ENCODE measurements at regions not wholly inside any gene's neighbourhood (a gene's known extent, or its start where the extent isn't known, plus 50 kb on each side); places are given as distances from the start of the nearest gene placed in this dataset.
A peak's percentile ranks its signal among the peaks of the same experiment; 100 is the strongest.

GRCh38 chr1:193614817-193615216, 428.4 kb upstream of the B3GALT2 start:
- peaks cover 0 to 3% (median 0%) of the 10 kb centered on the region in 9 donors for H3K9me3 Mint-ChIP-seq
- no peak overlapping the region for H3K27ac Mint-ChIP-seq
- no peak for ATAC-seq
- no peaks in the 10 kb centered on the region for H3K4me1 Mint-ChIP-seq
- no peak overlapping the region for H3K4me3 Mint-ChIP-seq
- POLR2A ChIA-PET: no interaction called here
- DNase-seq: no peak
- no peaks in the 10 kb centered on the region for H3K36me3 Mint-ChIP-seq
- H3K27me3 Mint-ChIP-seq: no peaks in the 10 kb centered on the region

- peaks cover 0 to 3% (median 0%) of the 10 kb centered on the region in 9 donors for H3K9me3 Mint-ChIP-seq
- no peak for ATAC-seq
- H3K36me3 Mint-ChIP-seq: peaks cover 0 to under 1% (median 0%) of the 10 kb centered on the region in 3 donors
- no peak overlapping the region for H3K27ac Mint-ChIP-seq
- peaks cover 0 to 3% (median 2%) of the 10 kb centered on the region in 4 donors for H3K4me1 Mint-ChIP-seq
- POLR2A ChIA-PET: no interaction called here
- no peaks in the 10 kb centered on the region for H3K27me3 Mint-ChIP-seq
- DNase-seq: no peak
- no peak overlapping the region for H3K4me3 Mint-ChIP-seq
These were observed 427.9 kb upstream of the B3GALT2 start for GRCh38 chr1:193614275-193614674.

DNA sequence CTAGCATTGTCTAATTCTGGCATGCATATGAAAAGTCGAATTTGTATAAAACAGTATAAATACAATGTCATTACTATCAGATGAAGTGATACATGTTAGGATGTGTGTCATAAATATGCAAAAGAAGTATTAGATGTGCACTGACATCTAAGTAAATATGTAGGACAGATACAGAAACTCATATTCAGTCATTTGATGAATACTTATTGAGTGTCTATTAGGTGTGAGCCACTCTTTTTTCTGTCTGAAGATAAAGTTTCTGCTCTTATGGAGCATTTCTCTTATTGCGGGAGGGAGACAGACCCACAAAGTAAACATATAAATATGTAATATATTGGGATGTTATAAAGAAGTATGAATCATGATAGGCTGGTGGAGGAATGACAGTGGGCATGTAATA, 426.6 kb upstream of the B3GALT2 start:
- Mint-ChIP-seq H3K27me3 (no peaks in the 10 kb centered on the region), H3K9me3 (peaks cover 0 to 14% (median 5%) of the 10 kb centered on the region in 9 donors), H3K36me3 (peaks cover 0 to 10% (median 8%) of the 10 kb centered on the region in 3 donors), H3K4me3 (no peak overlapping the region), H3K4me1 (peaks cover 0 to 5% (median 3%) of the 10 kb centered on the region in 4 donors), H3K27ac (peak overlapping the region in 1 of 10 donors; percentile 14)
- DNase-seq (no peak), ATAC-seq (no peak)
- POLR2A ChIA-PET: no interaction called here

DNA sequence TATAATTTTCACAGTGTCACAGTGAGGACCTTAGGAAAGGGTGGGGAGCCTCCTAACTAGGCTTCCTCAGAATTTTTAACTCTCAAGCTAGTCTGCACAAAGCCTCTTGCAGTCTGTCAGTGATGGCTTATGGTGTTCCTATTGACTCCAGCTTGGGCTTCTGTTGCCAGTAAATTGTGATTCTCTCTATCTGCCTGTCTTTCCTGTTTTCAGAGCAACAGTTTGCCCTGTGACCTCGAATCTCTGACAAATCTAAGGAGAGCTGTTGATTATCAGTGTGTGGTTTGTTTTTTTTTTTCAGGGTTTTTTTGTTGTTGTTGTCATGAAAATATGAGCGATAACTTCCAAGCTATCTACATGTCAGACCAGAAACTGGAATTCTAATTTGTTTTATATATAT, 423.2 kb upstream of the B3GALT2 start:
- H3K4me1 Mint-ChIP-seq: peaks cover 0 to 5% (median 4%) of the 10 kb centered on the region in 4 donors
- peaks cover 0 to 14% (median 4%) of the 10 kb centered on the region in 9 donors for H3K9me3 Mint-ChIP-seq
- no peak overlapping the region for H3K4me3 Mint-ChIP-seq
- POLR2A ChIA-PET: interaction anchor here (0.9 kb wide), 1 partner anchor 20 kb away, joined by 5 read pairs; no protein-coding TSS in a partner anchor
- ATAC-seq (no peak), DNase-seq (no peak)
- H3K27me3 Mint-ChIP-seq: no peaks in the 10 kb centered on the region
- H3K27ac Mint-ChIP-seq: peak overlapping the region in 6 of 10 donors; percentile 7 to 84 (median 64)
- H3K36me3 Mint-ChIP-seq: peaks cover 0 to 10% (median 8%) of the 10 kb centered on the region in 3 donors

DNA sequence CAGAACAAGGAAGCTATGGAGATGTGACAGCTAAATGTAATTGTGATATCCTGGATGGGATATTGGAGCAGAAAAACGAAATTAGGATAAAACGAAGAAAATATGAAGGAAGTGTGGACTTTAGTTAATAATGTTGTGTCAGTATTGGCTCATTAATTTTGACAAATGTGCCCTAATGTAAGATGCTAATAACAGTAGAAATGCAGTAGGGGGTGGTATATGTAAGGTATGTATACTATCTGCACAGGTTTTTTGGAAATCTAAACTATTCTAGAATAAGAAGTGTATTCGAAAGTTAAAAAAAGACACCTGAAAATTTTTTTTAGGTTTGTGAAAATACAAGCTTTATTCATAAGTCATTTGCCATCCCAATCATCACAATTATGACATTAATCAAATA, 421.4 kb upstream of the B3GALT2 start:
- H3K4me1 Mint-ChIP-seq: peaks cover 0 to 8% (median 5%) of the 10 kb centered on the region in 4 donors
- ATAC-seq (no peak), DNase-seq (no peak)
- H3K9me3 Mint-ChIP-seq: peaks cover 0 to 14% (median 6%) of the 10 kb centered on the region in 9 donors
- POLR2A ChIA-PET: interaction anchor here (1.2 kb wide), 1 partner anchor 129 kb away, joined by 3 read pairs; no protein-coding TSS in a partner anchor
- peaks cover 0 to 10% (median 8%) of the 10 kb centered on the region in 3 donors for H3K36me3 Mint-ChIP-seq
- no peak overlapping the region for H3K27ac Mint-ChIP-seq
- H3K4me3 Mint-ChIP-seq: no peak overlapping the region
- H3K27me3 Mint-ChIP-seq: no peaks in the 10 kb centered on the region

- H3K4me3 Mint-ChIP-seq: no peak overlapping the region
- no peak for ATAC-seq
These were observed 419.6 kb upstream of the B3GALT2 start for GRCh38 chr1:193606035-193606434.

GRCh38 chr1:193602705-193603104, 416.3 kb upstream of the B3GALT2 start:
- H3K4me3 Mint-ChIP-seq: no peak overlapping the region
- POLR2A ChIA-PET: interaction anchor here (1.3 kb wide), 1 partner anchor 11 kb away, joined by 3 read pairs; no protein-coding TSS in a partner anchor
- no peak overlapping the region for H3K27ac Mint-ChIP-seq
- DNase-seq: no peak
- no peaks in the 10 kb centered on the region for H3K27me3 Mint-ChIP-seq
- H3K36me3 Mint-ChIP-seq: no peaks in the 10 kb centered on the region
- H3K4me1 Mint-ChIP-seq: peaks cover 0 to 6% (median 0%) of the 10 kb centered on the region in 4 donors
- peaks cover 0 to 3% (median 0%) of the 10 kb centered on the region in 9 donors for H3K9me3 Mint-ChIP-seq
- ATAC-seq: no peak

More at GRCh38 chr1:193606035-193606434, 419.6 kb upstream of the B3GALT2 start:
- DNase-seq: no peak
- Mint-ChIP-seq H3K4me1 (peaks cover 0 to 8% (median 5%) of the 10 kb centered on the region in 4 donors), H3K27me3 (no peaks in the 10 kb centered on the region), H3K36me3 (peaks cover 0 to 10% (median 8%) of the 10 kb centered on the region in 3 donors), H3K27ac (peak overlapping the region in 1 of 10 donors; percentile 31), H3K9me3 (peaks cover 0 to 14% (median 6%) of the 10 kb centered on the region in 9 donors)
- POLR2A ChIA-PET: no interaction called here

GRCh38 chr1:193593147-193593885, 406.9 kb upstream of the B3GALT2 start:
- peak overlapping the region in 1 of 10 donors; percentile 34 for H3K4me3 Mint-ChIP-seq
- H3K9me3 Mint-ChIP-seq: no peaks in the 10 kb centered on the region
- peaks cover 9 to 27% (median 16%) of the 10 kb centered on the region in 4 donors for H3K4me1 Mint-ChIP-seq

GRCh38 chr1:193592317-193592716, 405.9 kb upstream of the B3GALT2 start:
- ATAC-seq (no peak), DNase-seq (peak in 1 of 10 donors; percentile 4)
- POLR2A ChIA-PET: interaction anchor here (0.8 to 1.4 kb wide), 2 partner anchors 10 to 154 kb away, joined by 3 read pairs; no protein-coding TSS in a partner anchor
- H3K9me3 Mint-ChIP-seq: no peaks in the 10 kb centered on the region
- no peaks in the 10 kb centered on the region for H3K36me3 Mint-ChIP-seq
- H3K27ac Mint-ChIP-seq: peak overlapping the region in 2 of 10 donors; percentile 41 to 73
- peaks cover 9 to 27% (median 16%) of the 10 kb centered on the region in 4 donors for H3K4me1 Mint-ChIP-seq
- H3K27me3 Mint-ChIP-seq: no peaks in the 10 kb centered on the region
- peak overlapping the region in 2 of 10 donors; percentile 32 to 51 for H3K4me3 Mint-ChIP-seq

More at GRCh38 chr1:193593147-193593885, 406.9 kb upstream of the B3GALT2 start:
- Mint-ChIP-seq H3K36me3 (no peaks in the 10 kb centered on the region), H3K27ac (peak overlapping the region in 1 of 10 donors; percentile 4), H3K27me3 (no peaks in the 10 kb centered on the region)
- ATAC-seq: no peak
- no peak for DNase-seq
- POLR2A ChIA-PET: no interaction called here

DNA sequence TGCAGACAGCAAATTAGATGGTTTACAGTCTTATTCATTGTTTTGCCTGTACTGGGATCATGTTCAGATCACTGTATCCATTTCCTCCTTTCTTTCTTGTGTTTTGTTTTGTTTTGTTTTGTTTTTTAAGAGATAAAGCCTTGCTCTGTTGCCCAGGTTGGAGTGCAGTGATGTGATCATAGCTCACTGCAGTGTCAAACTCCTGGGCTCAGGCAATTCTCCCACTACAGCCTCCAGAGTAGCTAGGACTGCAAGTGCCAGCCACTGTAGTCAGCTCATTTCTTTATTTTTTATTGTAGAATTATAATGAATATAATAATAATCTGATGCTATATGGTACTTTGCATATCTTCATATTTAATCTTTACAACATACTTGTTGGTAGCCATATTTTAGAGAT, 403.7 kb upstream of the B3GALT2 start:
- ATAC-seq (no peak), DNase-seq (no peak)
- Mint-ChIP-seq H3K4me1 (peaks cover 9 to 27% (median 16%) of the 10 kb centered on the region in 4 donors), H3K36me3 (no peaks in the 10 kb centered on the region), H3K27me3 (no peaks in the 10 kb centered on the region), H3K27ac (peak overlapping the region in 3 of 10 donors; percentile 41 to 57 (median 51)), H3K9me3 (no peaks in the 10 kb centered on the region), H3K4me3 (no peak overlapping the region)
- POLR2A ChIA-PET: no interaction called here

DNA sequence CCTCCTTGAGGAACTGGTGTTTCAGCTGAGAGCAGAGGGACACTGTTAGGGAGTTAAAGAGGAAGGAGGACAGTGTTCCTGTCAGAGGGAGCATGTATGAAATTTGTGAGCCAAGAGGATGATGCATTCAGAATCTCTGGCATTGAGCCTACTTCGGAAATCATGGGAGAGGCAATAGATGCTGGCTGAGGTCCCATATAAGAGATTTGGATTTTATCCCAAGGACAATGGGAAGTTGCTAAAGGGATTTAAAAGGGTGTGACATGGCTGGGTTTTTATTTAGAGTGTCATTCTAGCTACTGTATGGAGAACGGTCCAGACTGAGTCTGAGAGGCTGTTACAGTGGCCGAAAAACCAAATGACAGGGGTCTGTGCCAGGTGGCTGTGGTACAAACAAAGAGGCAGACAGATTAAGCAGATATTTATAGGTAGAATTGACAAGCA, 403.2 kb upstream of the B3GALT2 start:
- Mint-ChIP-seq H3K4me1 (peaks cover 9 to 27% (median 16%) of the 10 kb centered on the region in 4 donors), H3K27ac (peak overlapping the region in 4 of 10 donors; percentile 21 to 57 (median 50))

GRCh38 chr1:193588311-193589082, 402.1 kb upstream of the B3GALT2 start:
- ATAC-seq: no peak
- DNase-seq: no peak
- POLR2A ChIA-PET: interaction anchor here (1.0 kb wide), 1 partner anchor 21 kb away, joined by 5 read pairs; no protein-coding TSS in a partner anchor
- Mint-ChIP-seq H3K36me3 (no peaks in the 10 kb centered on the region), H3K4me3 (no peak overlapping the region), H3K9me3 (no peaks in the 10 kb centered on the region), H3K27ac (peak overlapping the region in 2 of 10 donors; percentile 6 to 48), H3K27me3 (no peaks in the 10 kb centered on the region), H3K4me1 (peaks cover 10 to 21% (median 16%) of the 10 kb centered on the region in 4 donors)

More for the DNA sequence above, 403.2 kb upstream of the B3GALT2 start:
- no peak for ATAC-seq
- no peaks in the 10 kb centered on the region for H3K36me3 Mint-ChIP-seq
- H3K9me3 Mint-ChIP-seq: no peaks in the 10 kb centered on the region
- H3K27me3 Mint-ChIP-seq: no peaks in the 10 kb centered on the region
- DNase-seq: no peak
- H3K4me3 Mint-ChIP-seq: no peak overlapping the region
- POLR2A ChIA-PET: interaction anchor here (1.0 kb wide), 1 partner anchor 20 kb away, joined by 5 read pairs; no protein-coding TSS in a partner anchor

Measured in naive thymus-derived CD8-positive, alpha-beta T cell (primary cell).